ENCODE measurements at regions not wholly inside any gene's neighbourhood (a gene's known extent, or its start where the extent isn't known, plus 50 kb on each side); places are given as distances from the start of the nearest gene placed in this dataset.

- WGBS (ENCODE audit: missing lambda C conversion rate), result 75% methylated on average over 1 of the region's 3 CpGs
- TF ChIP-seq JUN (IDR thresholded peaks at IDR 0.05), result no peak
- no peak for TF ChIP-seq EP300 (IDR thresholded peaks at IDR 0.05)
- TF ChIP-seq HOXA7 (CRISPR knock-in tag; IDR thresholded peaks at IDR 0.05), result no peak
- no peak for TF ChIP-seq KDM1A (IDR thresholded peaks at IDR 0.05; ENCODE audit: low read depth)
- no peak for TF ChIP-seq E2F6 (IDR thresholded peaks at IDR 0.05; ENCODE audit: borderline replicate concordance, low read depth)
- TF ChIP-seq RAD21 (conservative IDR thresholded peaks at IDR 0.05 in 1 of 2, IDR thresholded peaks at IDR 0.05 in 1 of 2), result no peak
- TF ChIP-seq CHD4 (IDR thresholded peaks at IDR 0.05; ENCODE audit: borderline replicate concordance), result no peak
- TF ChIP-seq SREBF2 (IDR thresholded peaks at IDR 0.05), result no peak
- no peak for TF ChIP-seq FOSB (CRISPR knock-in tag; IDR thresholded peaks at IDR 0.05)
- no peak for TF ChIP-seq SMC3 (IDR thresholded peaks at IDR 0.05)
- TF ChIP-seq CHD2 (IDR thresholded peaks at IDR 0.05; ENCODE audit: low read length, partially characterized antibody), result no peak
- no peak for TF ChIP-seq ZFP36 (IDR thresholded peaks at IDR 0.05; ENCODE audit: borderline replicate concordance, partially characterized antibody)
- no peak for ATAC-seq
- FAIRE-seq, result no peak
- no peaks in the 10 kb centered on the region for H3K9me3 ChIP-seq
- H3K27ac ChIP-seq, result no peak overlapping the region
- POLR2A ChIA-PET, result no interaction called here
- CTCF ChIA-PET, result no interaction called here
- no peak overlapping the region for H3K4me3 ChIP-seq
- no peaks in the 10 kb centered on the region for H3K4me1 ChIP-seq
- DNase-seq (ENCODE audit: low read depth in 1 of 2, low spot score in 1 of 2), result no peak
- no peak overlapping the region for H3K4me2 ChIP-seq
Measured at GRCh38 chr2:192634557-192634956, 439.8 kb upstream of the TMEFF2 start.

GRCh38 chr2:192628017-192628416, 433.3 kb upstream of the TMEFF2 start:
- no peak for DNase-seq (ENCODE audit: low read depth in 1 of 2, low spot score in 1 of 2)
- Histone ChIP-seq H3K9me3 (no peaks in the 10 kb centered on the region), H3K27ac (no peak overlapping the region), H3K4me3 (no peak overlapping the region), H3K4me2 (no peak overlapping the region), H3K4me1 (no peaks in the 10 kb centered on the region)
- TF ChIP-seq TP53 (CRISPR knock-in tag; IDR thresholded peaks at IDR 0.05) (no peak), ZC3H11A (IDR thresholded peaks at IDR 0.05) (no peak), BHLHE40 (IDR thresholded peaks at IDR 0.05; ENCODE audit: low read depth, low read length) (no peak), GATA3 (IDR thresholded peaks at IDR 0.05; ENCODE audit: borderline replicate concordance) (no peak), MAFK (IDR thresholded peaks at IDR 0.05; ENCODE audit: partially characterized antibody) (no peak), HOXA7 (CRISPR knock-in tag; IDR thresholded peaks at IDR 0.05) (no peak), RAD21 (conservative IDR thresholded peaks at IDR 0.05 in 1 of 2, IDR thresholded peaks at IDR 0.05 in 1 of 2) (no peak), TFCP2L1 (CRISPR knock-in tag; IDR thresholded peaks at IDR 0.05) (no peak), EHF (CRISPR knock-in tag; IDR thresholded peaks at IDR 0.05) (no peak), ELK1 (IDR thresholded peaks at IDR 0.05; ENCODE audit: low read depth, low read length) (no peak), E2F6 (IDR thresholded peaks at IDR 0.05; ENCODE audit: borderline replicate concordance, low read depth) (no peak), JUNB (IDR thresholded peaks at IDR 0.05) (no peak), USF2 (IDR thresholded peaks at IDR 0.05) (no peak)
- ChIA-PET CTCF (no interaction called here), POLR2A (no interaction called here)
- no peak for FAIRE-seq
- WGBS (ENCODE audit: missing lambda C conversion rate), result 81% methylated on average over 2 of the region's 2 CpGs
- no peak for ATAC-seq

GRCh38 chr2:192615105-192615504, 420.4 kb upstream of the TMEFF2 start:
- no peaks in the 10 kb centered on the region for H3K9me3 ChIP-seq
- ChIA-PET CTCF (no interaction called here), POLR2A (no interaction called here)
- no peak overlapping the region for H3K27ac ChIP-seq
- H3K4me1 ChIP-seq, result no peaks in the 10 kb centered on the region
- FAIRE-seq (no peak), ATAC-seq (no peak), DNase-seq (ENCODE audit: low read depth in 1 of 2, low spot score in 1 of 2) (no peak)
- no peak overlapping the region for H3K4me3 ChIP-seq
- H3K4me2 ChIP-seq, result no peak overlapping the region
- TF ChIP-seq TFCP2L1 (CRISPR knock-in tag; IDR thresholded peaks at IDR 0.05) (no peak), ZC3H11A (IDR thresholded peaks at IDR 0.05) (no peak), RFX5 (IDR thresholded peaks at IDR 0.05) (no peak), BHLHE40 (IDR thresholded peaks at IDR 0.05; ENCODE audit: low read depth, low read length) (no peak), RNF2 (IDR thresholded peaks at IDR 0.05; ENCODE audit: borderline replicate concordance, low read depth) (no peak), HDAC2 (IDR thresholded peaks at IDR 0.05) (no peak), CBX8 (IDR thresholded peaks at IDR 0.05) (no peak), ESRRA (IDR thresholded peaks at IDR 0.05; ENCODE audit: borderline replicate concordance, low read length) (no peak), GATA3 (IDR thresholded peaks at IDR 0.05; ENCODE audit: borderline replicate concordance) (no peak)
